ENCODE measurements at regions not wholly inside any gene's neighbourhood (a gene's known extent, or its start where the extent isn't known, plus 50 kb on each side); places are given as distances from the start of the nearest gene placed in this dataset.

- peaks cover 84% of the 10 kb centered on the region for H3K27me3 ChIP-seq (ENCODE audit: insufficient read depth, low read depth)
- no peaks in the 10 kb centered on the region for H4K20me1 ChIP-seq (ENCODE audit: insufficient read depth)
- H2AFZ ChIP-seq: no peak overlapping the region
- H3K4me3 ChIP-seq: no peak overlapping the region
- H3K4me1 ChIP-seq (replicated peaks; ENCODE audit: insufficient read depth): 0 out of 2 replicates have a peak, but pooled peaks cover 4% of the 10 kb centered on the region
- ChIA-PET POLR2A (ENCODE audit: unreplicated experiment) (no interaction called here), CTCF (no interaction called here)
- intact Hi-C loops (cut with micrococcal nuclease; ENCODE audit: unreplicated experiment): no loop called here
- DNase-seq: no peak
- H3K36me3 ChIP-seq (ENCODE audit: low read depth): no peaks in the 10 kb centered on the region
- no peak for TF ChIP-seq EZH2 (IDR thresholded peaks at IDR 0.05; ENCODE audit: low read depth)
- H3K27ac ChIP-seq: no peak overlapping the region
- no TSS peak for BruUV-seq (replicated peaks)
- no peaks in the 10 kb centered on the region for H3F3A ChIP-seq (ENCODE audit: insufficient read depth, low read depth)
- no peak overlapping the region for H3K4me2 ChIP-seq
- no peaks in the 10 kb centered on the region for H3K79me2 ChIP-seq (ENCODE audit: low read depth)
- no peaks in the 10 kb centered on the region for H3K9me2 ChIP-seq (ENCODE audit: insufficient read depth)
- no peaks in the 10 kb centered on the region for H3K9me3 ChIP-seq (ENCODE audit: insufficient read depth, low read depth)
Measured at GRCh38 chr11:134576286-134576685, 164.2 kb upstream of the B3GAT1 start.

- Histone ChIP-seq H3K4me1 (replicated peaks; ENCODE audit: insufficient read depth) (0 out of 2 replicates have a peak, but pooled peaks cover 4% of the 10 kb centered on the region), H3K79me2 (ENCODE audit: low read depth) (no peaks in the 10 kb centered on the region), H3F3A (ENCODE audit: insufficient read depth, low read depth) (no peaks in the 10 kb centered on the region), H2AFZ (no peak overlapping the region), H3K4me3 (no peak overlapping the region), H3K9me3 (ENCODE audit: insufficient read depth, low read depth) (no peaks in the 10 kb centered on the region), H3K36me3 (ENCODE audit: low read depth) (no peaks in the 10 kb centered on the region), H3K27ac (no peak overlapping the region), H3K27me3 (ENCODE audit: insufficient read depth, low read depth) (peaks cover 78% of the 10 kb centered on the region), H3K9me2 (ENCODE audit: insufficient read depth) (no peaks in the 10 kb centered on the region), H3K4me2 (no peak overlapping the region), H4K20me1 (ENCODE audit: insufficient read depth) (no peaks in the 10 kb centered on the region)
- POLR2A ChIA-PET (ENCODE audit: unreplicated experiment): no interaction called here
- no peak for DNase-seq
- CTCF ChIA-PET: no interaction called here
- intact Hi-C loops (cut with micrococcal nuclease; ENCODE audit: unreplicated experiment): no loop called here
- TF ChIP-seq CTCF (conservative IDR thresholded peaks at IDR 0.05) (no peak), EZH2 (IDR thresholded peaks at IDR 0.05; ENCODE audit: low read depth) (no peak)
- BruUV-seq (replicated peaks): no TSS peak
Measured at GRCh38 chr11:134575504-134576230, 163.6 kb upstream of the B3GAT1 start.

- TF ChIP-seq CTCF (conservative IDR thresholded peaks at IDR 0.05) (no peak), EZH2 (IDR thresholded peaks at IDR 0.05; ENCODE audit: low read depth) (no peak)
- Histone ChIP-seq H3K27ac (no peak overlapping the region), H3K4me3 (no peak overlapping the region), H2AFZ (no peak overlapping the region), H3K36me3 (ENCODE audit: low read depth) (no peaks in the 10 kb centered on the region), H3K27me3 (ENCODE audit: insufficient read depth, low read depth) (peaks cover 75% of the 10 kb centered on the region), H4K20me1 (ENCODE audit: insufficient read depth) (no peaks in the 10 kb centered on the region), H3K4me2 (no peak overlapping the region), H3K4me1 (replicated peaks; ENCODE audit: insufficient read depth) (0 out of 2 replicates have a peak, but pooled peaks cover 4% of the 10 kb centered on the region), H3F3A (ENCODE audit: insufficient read depth, low read depth) (no peaks in the 10 kb centered on the region), H3K79me2 (ENCODE audit: low read depth) (no peaks in the 10 kb centered on the region), H3K9me3 (ENCODE audit: insufficient read depth, low read depth) (no peaks in the 10 kb centered on the region), H3K9me2 (ENCODE audit: insufficient read depth) (no peaks in the 10 kb centered on the region)
- no peak for DNase-seq
- intact Hi-C loops (cut with micrococcal nuclease; ENCODE audit: unreplicated experiment): no loop called here
- BruUV-seq (replicated peaks): no TSS peak
- POLR2A ChIA-PET (ENCODE audit: unreplicated experiment): no interaction called here
- CTCF ChIA-PET: no interaction called here
Measured at GRCh38 chr11:134574947-134575346, 162.9 kb upstream of the B3GAT1 start.

- Histone ChIP-seq H3K79me2 (ENCODE audit: low read depth) (no peaks in the 10 kb centered on the region), H4K20me1 (ENCODE audit: insufficient read depth) (no peaks in the 10 kb centered on the region), H3F3A (ENCODE audit: insufficient read depth, low read depth) (no peaks in the 10 kb centered on the region), H2AFZ (no peak overlapping the region), H3K9me3 (ENCODE audit: insufficient read depth, low read depth) (no peaks in the 10 kb centered on the region), H3K9me2 (ENCODE audit: insufficient read depth) (no peaks in the 10 kb centered on the region), H3K36me3 (ENCODE audit: low read depth) (no peaks in the 10 kb centered on the region), H3K4me1 (replicated peaks; ENCODE audit: insufficient read depth) (no peaks in the 10 kb centered on the region), H3K4me2 (no peak overlapping the region), H3K27ac (no peak overlapping the region), H3K4me3 (no peak overlapping the region), H3K27me3 (ENCODE audit: insufficient read depth, low read depth) (peaks cover 73% of the 10 kb centered on the region)
- DNase-seq: no peak
- TF ChIP-seq CTCF (conservative IDR thresholded peaks at IDR 0.05): no peak
- no peak for TF ChIP-seq EZH2 (IDR thresholded peaks at IDR 0.05; ENCODE audit: low read depth)
- ChIA-PET CTCF (no interaction called here), POLR2A (ENCODE audit: unreplicated experiment) (no interaction called here)
- intact Hi-C loops (cut with micrococcal nuclease; ENCODE audit: unreplicated experiment): no loop called here
- BruUV-seq (replicated peaks): no TSS peak
Measured at GRCh38 chr11:134574425-134574824, 162.4 kb upstream of the B3GAT1 start.
